ENCODE measurements at regions not wholly inside any gene's neighbourhood (a gene's known extent, or its start where the extent isn't known, plus 50 kb on each side); places are given as distances from the start of the nearest gene placed in this dataset.

DNA sequence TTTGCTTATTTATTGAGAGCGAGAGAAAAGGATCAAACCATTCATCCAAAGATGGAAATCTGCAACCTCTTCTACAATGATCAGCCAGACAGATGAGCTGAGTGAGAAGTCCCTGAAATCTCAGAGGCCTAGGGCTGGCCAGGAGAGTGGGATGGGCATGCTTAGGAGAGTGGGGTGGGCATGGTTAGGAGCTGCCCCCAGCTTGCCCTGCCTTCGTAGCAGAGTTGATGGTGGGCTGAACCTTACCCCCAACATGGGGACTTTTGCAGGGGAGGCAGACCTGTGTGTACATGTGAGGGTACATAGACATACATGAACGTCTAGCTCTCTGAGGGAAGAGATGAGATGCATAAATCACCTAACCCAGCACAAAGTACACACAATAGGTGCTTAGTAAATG, 95.7 kb upstream of the ESRRB start:
- TF ChIP-seq, protein P1, sequence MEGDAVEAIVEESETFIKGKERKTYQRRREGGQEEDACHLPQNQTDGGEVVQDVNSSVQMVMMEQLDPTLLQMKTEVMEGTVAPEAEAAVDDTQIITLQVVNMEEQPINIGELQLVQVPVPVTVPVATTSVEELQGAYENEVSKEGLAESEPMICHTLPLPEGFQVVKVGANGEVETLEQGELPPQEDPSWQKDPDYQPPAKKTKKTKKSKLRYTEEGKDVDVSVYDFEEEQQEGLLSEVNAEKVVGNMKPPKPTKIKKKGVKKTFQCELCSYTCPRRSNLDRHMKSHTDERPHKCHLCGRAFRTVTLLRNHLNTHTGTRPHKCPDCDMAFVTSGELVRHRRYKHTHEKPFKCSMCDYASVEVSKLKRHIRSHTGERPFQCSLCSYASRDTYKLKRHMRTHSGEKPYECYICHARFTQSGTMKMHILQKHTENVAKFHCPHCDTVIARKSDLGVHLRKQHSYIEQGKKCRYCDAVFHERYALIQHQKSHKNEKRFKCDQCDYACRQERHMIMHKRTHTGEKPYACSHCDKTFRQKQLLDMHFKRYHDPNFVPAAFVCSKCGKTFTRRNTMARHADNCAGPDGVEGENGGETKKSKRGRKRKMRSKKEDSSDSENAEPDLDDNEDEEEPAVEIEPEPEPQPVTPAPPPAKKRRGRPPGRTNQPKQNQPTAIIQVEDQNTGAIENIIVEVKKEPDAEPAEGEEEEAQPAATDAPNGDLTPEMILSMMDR (IDR thresholded peaks at IDR 0.05): no peak
- TF ChIP-seq POLR2A (IDR thresholded peaks at IDR 0.05): no peak
